Right atrium auricular region (tissue), 2 donors: ENCODE measurements at regions not wholly inside any gene's neighbourhood (a gene's known extent, or its start where the extent isn't known, plus 50 kb on each side); places are given as distances from the start of the nearest gene placed in this dataset.

Source experiments
- DNase-seq: peaks from one replicate; pipeline ENCODE4 v3.0.0-alpha.2; 2019; ENCODE audit warnings: low spot score
- H3K27ac ChIP-seq, 2 donors: fragments of 200-600 bp; sonication (generic); 1 replicate in 1 of 2; 2 replicates in 1 of 2; pipeline ENCODE4 v1.5.1; 2016 to 2019
- H3K27me3 ChIP-seq, 2 donors: fragments of 200-600 bp; sonication (generic); one replicate each; pipeline versions ENCODE4 v1.5.1 to v1.6.0; 2017 to 2019
- H3K36me3 ChIP-seq: fragments of 200-600 bp; sonication (generic); one replicate; pipeline ENCODE4 v1.5.1; 2016
- H3K4me1 ChIP-seq, 2 donors: fragments of 200-600 bp; sonication (generic); one replicate each; pipeline versions ENCODE4 v1.5.1 to v1.6.0; 2017 to 2019
- H3K4me3 ChIP-seq, 2 donors: fragments of 200-600 bp; sonication (generic); 1 replicate in 1 of 2; 2 replicates in 1 of 2; pipeline ENCODE4 v1.5.1; 2017 to 2019; ENCODE audit warnings: mild to moderate bottlenecking in 1 of 2, moderate library complexity in 1 of 2
- H3K9me3 ChIP-seq, 2 donors: fragments of 200-600 bp; sonication (generic); one replicate each; pipeline ENCODE4 v1.5.1; 2019
- TF ChIP-seq, protein P1 (sequence below), 2 donors: fragments of 200-600 bp; sonication (generic); IDR thresholded peaks; one replicate each; pipeline ENCODE4 v1.5.1; 2019; ENCODE audit warnings: antibody characterized with exemption in 2 of 2

DNA sequence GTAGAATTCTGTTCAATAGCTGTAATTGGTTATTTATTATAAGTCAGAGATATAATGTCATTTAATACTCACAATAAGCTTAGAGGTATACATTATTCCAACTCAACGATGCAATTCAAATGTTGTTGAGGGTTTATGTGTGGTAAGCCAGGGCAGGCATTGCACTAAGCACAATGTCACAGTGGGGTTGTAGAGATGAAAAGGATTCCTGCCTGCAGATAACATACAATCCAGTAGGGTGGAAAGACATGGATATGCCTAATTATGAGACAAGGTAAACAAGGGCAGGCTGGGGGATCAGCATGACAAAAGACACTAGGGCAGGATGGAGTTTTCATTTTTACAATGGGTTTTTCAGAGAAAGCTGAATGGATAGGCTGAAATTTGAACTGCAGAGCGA is 98.7 kb upstream of the PALM2AKAP2 start:
- Histone ChIP-seq H3K27me3 (no peaks in the 10 kb centered on the region), H3K36me3 (no peaks in the 10 kb centered on the region), H3K4me3 (no peak overlapping the region), H3K9me3 (peaks cover 0 to 3% of the 10 kb centered on the region in 2 donors), H3K27ac (no peak overlapping the region), H3K4me1 (no peaks in the 10 kb centered on the region)
- TF ChIP-seq, protein P1, sequence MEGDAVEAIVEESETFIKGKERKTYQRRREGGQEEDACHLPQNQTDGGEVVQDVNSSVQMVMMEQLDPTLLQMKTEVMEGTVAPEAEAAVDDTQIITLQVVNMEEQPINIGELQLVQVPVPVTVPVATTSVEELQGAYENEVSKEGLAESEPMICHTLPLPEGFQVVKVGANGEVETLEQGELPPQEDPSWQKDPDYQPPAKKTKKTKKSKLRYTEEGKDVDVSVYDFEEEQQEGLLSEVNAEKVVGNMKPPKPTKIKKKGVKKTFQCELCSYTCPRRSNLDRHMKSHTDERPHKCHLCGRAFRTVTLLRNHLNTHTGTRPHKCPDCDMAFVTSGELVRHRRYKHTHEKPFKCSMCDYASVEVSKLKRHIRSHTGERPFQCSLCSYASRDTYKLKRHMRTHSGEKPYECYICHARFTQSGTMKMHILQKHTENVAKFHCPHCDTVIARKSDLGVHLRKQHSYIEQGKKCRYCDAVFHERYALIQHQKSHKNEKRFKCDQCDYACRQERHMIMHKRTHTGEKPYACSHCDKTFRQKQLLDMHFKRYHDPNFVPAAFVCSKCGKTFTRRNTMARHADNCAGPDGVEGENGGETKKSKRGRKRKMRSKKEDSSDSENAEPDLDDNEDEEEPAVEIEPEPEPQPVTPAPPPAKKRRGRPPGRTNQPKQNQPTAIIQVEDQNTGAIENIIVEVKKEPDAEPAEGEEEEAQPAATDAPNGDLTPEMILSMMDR (IDR thresholded peaks at IDR 0.05) = no peak
- no peak for DNase-seq

DNA sequence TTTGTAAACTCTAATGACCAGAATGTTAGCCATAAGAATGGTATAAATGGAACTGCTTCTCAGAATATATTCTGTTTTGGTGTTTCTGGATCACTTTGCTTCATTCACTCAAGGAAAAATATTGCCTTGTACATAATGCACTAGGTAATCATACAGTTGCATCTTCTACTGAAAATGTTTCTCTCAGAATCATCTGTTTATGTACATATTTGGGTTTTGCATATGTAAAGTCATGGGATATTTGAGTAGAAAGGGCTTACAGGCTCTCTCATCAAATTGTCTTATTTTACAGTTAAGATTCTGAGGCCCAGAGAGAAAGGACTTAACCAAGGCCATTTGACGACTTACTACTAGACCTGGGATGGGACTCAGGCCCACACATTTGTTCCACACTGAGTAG is 97.8 kb upstream of the PALM2AKAP2 start:
- H3K27me3 ChIP-seq = no peaks in the 10 kb centered on the region

GRCh38 chr9:109683521-109683920 is 96.5 kb upstream of the PALM2AKAP2 start:
- Histone ChIP-seq H3K36me3 (no peaks in the 10 kb centered on the region), H3K4me1 (no peaks in the 10 kb centered on the region), H3K27me3 (no peaks in the 10 kb centered on the region), H3K4me3 (no peak overlapping the region), H3K9me3 (peaks cover 0 to 6% of the 10 kb centered on the region in 2 donors), H3K27ac (no peak overlapping the region)
- no peak for DNase-seq
- TF ChIP-seq, protein P1 (IDR thresholded peaks at IDR 0.05) = no peak

More for the DNA sequence above, 97.8 kb upstream of the PALM2AKAP2 start:
- Histone ChIP-seq H3K27ac (no peak overlapping the region), H3K4me1 (no peaks in the 10 kb centered on the region), H3K36me3 (no peaks in the 10 kb centered on the region), H3K4me3 (no peak overlapping the region), H3K9me3 (peaks cover 0 to 6% of the 10 kb centered on the region in 2 donors)
- no peak for DNase-seq
- TF ChIP-seq, protein P1 (IDR thresholded peaks at IDR 0.05) = no peak

DNA sequence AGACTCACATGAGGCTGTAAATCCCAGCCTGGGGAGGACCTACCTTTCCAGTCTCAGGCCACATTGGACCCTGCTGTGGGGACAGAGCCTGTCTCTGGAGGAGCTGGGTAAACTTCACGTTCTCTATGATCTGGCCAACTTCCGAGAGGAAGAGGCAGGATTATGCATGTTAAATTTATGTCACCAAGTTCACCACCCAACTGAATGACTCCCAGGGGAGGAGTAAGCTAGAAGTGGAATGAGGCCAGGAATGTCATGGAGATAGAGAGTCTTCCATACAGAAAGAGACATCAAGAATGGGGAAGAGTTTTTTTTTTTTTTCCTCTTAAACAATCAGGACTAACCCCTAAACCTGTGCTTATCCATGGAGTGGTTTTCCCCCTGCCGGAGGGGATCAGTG is 90.3 kb upstream of the PALM2AKAP2 start:
- H3K27me3 ChIP-seq = no peaks in the 10 kb centered on the region
- no peak overlapping the region for H3K4me3 ChIP-seq
- peaks cover 0 to 6% of the 10 kb centered on the region in 2 donors for H3K9me3 ChIP-seq
- H3K36me3 ChIP-seq = no peaks in the 10 kb centered on the region
- no peak for DNase-seq
- TF ChIP-seq, protein P1 (IDR thresholded peaks at IDR 0.05) = no peak
- H3K4me1 ChIP-seq = no peaks in the 10 kb centered on the region
- no peak overlapping the region for H3K27ac ChIP-seq

- TF ChIP-seq, protein P1 (IDR thresholded peaks at IDR 0.05) = no peak
- no peak for DNase-seq
- Histone ChIP-seq H3K27ac (no peak overlapping the region), H3K9me3 (no peaks in the 10 kb centered on the region), H3K27me3 (no peaks in the 10 kb centered on the region), H3K4me3 (no peak overlapping the region), H3K4me1 (no peaks in the 10 kb centered on the region), H3K36me3 (no peaks in the 10 kb centered on the region)
Observed at GRCh38 chr9:109699019-109699418, 81.0 kb upstream of the PALM2AKAP2 start.

- H3K36me3 ChIP-seq = no peaks in the 10 kb centered on the region
- H3K27me3 ChIP-seq = no peaks in the 10 kb centered on the region
- TF ChIP-seq, protein P1 (IDR thresholded peaks at IDR 0.05) = no peak
- H3K4me1 ChIP-seq = peaks cover 0 to 10% of the 10 kb centered on the region in 2 donors
- H3K4me3 ChIP-seq = no peak overlapping the region
- H3K27ac ChIP-seq = no peak overlapping the region
- no peaks in the 10 kb centered on the region for H3K9me3 ChIP-seq
- DNase-seq = no peak
Observed at GRCh38 chr9:109704546-109704945, 75.5 kb upstream of the PALM2AKAP2 start.
